ENCODE measurements at regions not wholly inside any gene's neighbourhood (a gene's known extent, or its start where the extent isn't known, plus 50 kb on each side); places are given as distances from the start of the nearest gene placed in this dataset.
"Not testable (repeated sequence)": the region's sequence is repeated elsewhere in the genome, so short reads cannot be mapped to it uniquely, and the experiment has no call there.

GRCh38 chr2:48049371-48049770, 143.1 kb upstream of the FBXO11 start:
- TF ChIP-seq, protein P1, sequence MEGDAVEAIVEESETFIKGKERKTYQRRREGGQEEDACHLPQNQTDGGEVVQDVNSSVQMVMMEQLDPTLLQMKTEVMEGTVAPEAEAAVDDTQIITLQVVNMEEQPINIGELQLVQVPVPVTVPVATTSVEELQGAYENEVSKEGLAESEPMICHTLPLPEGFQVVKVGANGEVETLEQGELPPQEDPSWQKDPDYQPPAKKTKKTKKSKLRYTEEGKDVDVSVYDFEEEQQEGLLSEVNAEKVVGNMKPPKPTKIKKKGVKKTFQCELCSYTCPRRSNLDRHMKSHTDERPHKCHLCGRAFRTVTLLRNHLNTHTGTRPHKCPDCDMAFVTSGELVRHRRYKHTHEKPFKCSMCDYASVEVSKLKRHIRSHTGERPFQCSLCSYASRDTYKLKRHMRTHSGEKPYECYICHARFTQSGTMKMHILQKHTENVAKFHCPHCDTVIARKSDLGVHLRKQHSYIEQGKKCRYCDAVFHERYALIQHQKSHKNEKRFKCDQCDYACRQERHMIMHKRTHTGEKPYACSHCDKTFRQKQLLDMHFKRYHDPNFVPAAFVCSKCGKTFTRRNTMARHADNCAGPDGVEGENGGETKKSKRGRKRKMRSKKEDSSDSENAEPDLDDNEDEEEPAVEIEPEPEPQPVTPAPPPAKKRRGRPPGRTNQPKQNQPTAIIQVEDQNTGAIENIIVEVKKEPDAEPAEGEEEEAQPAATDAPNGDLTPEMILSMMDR (IDR thresholded peaks at IDR 0.05): no peak
- H3K9me3 Mint-ChIP-seq (ENCODE audit: unreplicated experiment): no peaks in the 10 kb centered on the region
- DNase-seq (ENCODE audit: extremely low spot score, unreplicated experiment): no peak
- H3K27ac Mint-ChIP-seq (ENCODE audit: unreplicated experiment): no peak overlapping the region
- no peaks in the 10 kb centered on the region for H3K4me1 Mint-ChIP-seq (ENCODE audit: unreplicated experiment)
- peaks cover 13% of the 10 kb centered on the region for H3K27me3 Mint-ChIP-seq (ENCODE audit: unreplicated experiment)
- no peaks in the 10 kb centered on the region for H3K36me3 Mint-ChIP-seq (ENCODE audit: unreplicated experiment)
- H3K4me3 Mint-ChIP-seq (ENCODE audit: unreplicated experiment): no peak overlapping the region

GRCh38 chr2:48050711-48051110, 144.4 kb upstream of the FBXO11 start:
- H3K36me3 Mint-ChIP-seq (ENCODE audit: unreplicated experiment): no peaks in the 10 kb centered on the region
- TF ChIP-seq, protein P1 (IDR thresholded peaks at IDR 0.05): no peak

DNA sequence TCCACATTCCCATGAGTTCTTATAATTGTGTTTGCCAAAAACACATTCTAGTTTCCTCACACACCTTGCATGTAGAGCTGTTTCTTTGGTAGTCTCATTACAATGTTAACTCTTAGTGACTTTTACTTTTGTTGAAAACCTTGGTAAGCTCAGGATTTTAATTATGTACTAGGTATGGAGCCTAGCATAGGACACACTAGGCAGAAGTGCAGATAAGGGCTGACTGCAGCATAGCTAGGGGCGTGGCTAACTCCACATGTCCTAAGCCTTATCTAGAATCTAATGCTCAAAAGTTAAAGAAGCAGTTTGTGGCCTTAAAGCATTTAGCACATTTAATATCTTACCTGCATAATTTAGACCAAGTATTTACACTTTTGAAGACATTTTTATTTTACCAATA, 153.7 kb upstream of the FBXO11 start:
- Mint-ChIP-seq H3K36me3 (ENCODE audit: unreplicated experiment) (no peaks in the 10 kb centered on the region), H3K9me3 (ENCODE audit: unreplicated experiment) (peaks cover 4% of the 10 kb centered on the region), H3K27ac (ENCODE audit: unreplicated experiment) (no peak overlapping the region), H3K4me3 (ENCODE audit: unreplicated experiment) (no peak overlapping the region), H3K4me1 (ENCODE audit: unreplicated experiment) (no peaks in the 10 kb centered on the region), H3K27me3 (ENCODE audit: unreplicated experiment) (peaks cover 18% of the 10 kb centered on the region)
- TF ChIP-seq, protein P1 (IDR thresholded peaks at IDR 0.05): no peak
- DNase-seq (ENCODE audit: extremely low spot score, unreplicated experiment): no peak

More at GRCh38 chr2:48050711-48051110, 144.4 kb upstream of the FBXO11 start:
- H3K27me3 Mint-ChIP-seq (ENCODE audit: unreplicated experiment): peaks cover 18% of the 10 kb centered on the region
- DNase-seq (ENCODE audit: extremely low spot score, unreplicated experiment): no peak
- H3K4me3 Mint-ChIP-seq (ENCODE audit: unreplicated experiment): no peak overlapping the region
- no peak overlapping the region for H3K27ac Mint-ChIP-seq (ENCODE audit: unreplicated experiment)
- H3K4me1 Mint-ChIP-seq (ENCODE audit: unreplicated experiment): no peaks in the 10 kb centered on the region
- H3K9me3 Mint-ChIP-seq (ENCODE audit: unreplicated experiment): peaks cover 2% of the 10 kb centered on the region

DNA sequence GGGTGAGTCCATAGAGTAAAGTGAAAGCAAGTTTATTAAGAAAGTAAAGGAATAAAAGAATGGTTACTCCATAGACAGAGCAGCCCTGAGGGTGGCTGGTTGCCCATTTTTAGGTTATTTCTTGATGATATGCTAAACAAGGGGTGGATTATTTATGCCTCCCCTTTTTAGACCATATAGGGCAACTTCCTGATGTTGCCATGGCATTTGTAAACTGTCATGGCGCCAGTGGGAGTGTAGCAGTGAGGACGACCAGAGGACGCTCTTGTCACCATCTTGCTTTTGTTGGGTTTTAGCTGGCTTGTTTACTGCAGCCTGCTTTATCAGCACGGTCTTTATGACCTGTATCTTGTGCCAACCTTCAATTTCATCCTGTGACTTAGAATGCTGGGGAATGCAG, 155.4 kb upstream of the FBXO11 start:
- not testable (repeated sequence) for H3K9me3 Mint-ChIP-seq (ENCODE audit: unreplicated experiment); H3K4me1 Mint-ChIP-seq (ENCODE audit: unreplicated experiment); DNase-seq (ENCODE audit: extremely low spot score, unreplicated experiment); H3K4me3 Mint-ChIP-seq (ENCODE audit: unreplicated experiment); H3K36me3 Mint-ChIP-seq (ENCODE audit: unreplicated experiment); H3K27ac Mint-ChIP-seq (ENCODE audit: unreplicated experiment)
- H3K27me3 Mint-ChIP-seq (ENCODE audit: unreplicated experiment): peaks cover 10% of the 10 kb centered on the region

GRCh38 chr2:48065096-48065495, 158.8 kb upstream of the FBXO11 start:
- DNase-seq (ENCODE audit: extremely low spot score, unreplicated experiment): no peak
- Mint-ChIP-seq H3K4me1 (ENCODE audit: unreplicated experiment) (no peaks in the 10 kb centered on the region), H3K9me3 (ENCODE audit: unreplicated experiment) (peaks cover 4% of the 10 kb centered on the region), H3K27me3 (ENCODE audit: unreplicated experiment) (peaks cover 13% of the 10 kb centered on the region), H3K27ac (ENCODE audit: unreplicated experiment) (no peak overlapping the region), H3K36me3 (ENCODE audit: unreplicated experiment) (no peaks in the 10 kb centered on the region), H3K4me3 (ENCODE audit: unreplicated experiment) (no peak overlapping the region)
- TF ChIP-seq, protein P1 (IDR thresholded peaks at IDR 0.05): no peak

DNA sequence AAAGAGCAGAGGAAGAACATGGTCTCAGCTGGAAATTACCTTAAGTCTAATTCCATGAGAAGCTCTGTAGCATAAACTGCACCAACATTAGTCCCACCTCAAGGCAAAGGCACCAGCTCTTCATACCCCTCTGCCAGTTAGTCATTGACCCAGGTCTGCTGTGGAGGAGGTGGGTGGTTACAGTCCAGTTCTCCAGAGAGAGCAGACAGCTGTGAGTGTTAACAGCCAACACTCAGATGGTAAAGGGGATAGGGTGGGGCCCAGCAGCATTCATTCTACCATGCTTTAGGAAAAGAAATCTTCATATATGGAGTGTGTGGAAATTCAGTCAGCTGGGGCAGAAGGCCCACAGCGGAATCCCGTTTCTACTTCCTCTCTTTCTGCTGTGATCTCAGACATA, 159.7 kb upstream of the FBXO11 start:
- peaks cover 16% of the 10 kb centered on the region for H3K27me3 Mint-ChIP-seq (ENCODE audit: unreplicated experiment)
- H3K36me3 Mint-ChIP-seq (ENCODE audit: unreplicated experiment): no peaks in the 10 kb centered on the region
- no peaks in the 10 kb centered on the region for H3K4me1 Mint-ChIP-seq (ENCODE audit: unreplicated experiment)
- no peak overlapping the region for H3K27ac Mint-ChIP-seq (ENCODE audit: unreplicated experiment)
- H3K9me3 Mint-ChIP-seq (ENCODE audit: unreplicated experiment): peaks cover 4% of the 10 kb centered on the region
- no peak for DNase-seq (ENCODE audit: extremely low spot score, unreplicated experiment)
- no peak overlapping the region for H3K4me3 Mint-ChIP-seq (ENCODE audit: unreplicated experiment)
- TF ChIP-seq, protein P1 (IDR thresholded peaks at IDR 0.05): no peak

Data from osteocyte (in vitro differentiated cells).